ENCODE measurements at regions not wholly inside any gene's neighbourhood (a gene's known extent, or its start where the extent isn't known, plus 50 kb on each side); places are given as distances from the start of the nearest gene placed in this dataset.
"Not testable (repeated sequence)": the region's sequence is repeated elsewhere in the genome, so short reads cannot be mapped to it uniquely, and the experiment has no call there.

DNA sequence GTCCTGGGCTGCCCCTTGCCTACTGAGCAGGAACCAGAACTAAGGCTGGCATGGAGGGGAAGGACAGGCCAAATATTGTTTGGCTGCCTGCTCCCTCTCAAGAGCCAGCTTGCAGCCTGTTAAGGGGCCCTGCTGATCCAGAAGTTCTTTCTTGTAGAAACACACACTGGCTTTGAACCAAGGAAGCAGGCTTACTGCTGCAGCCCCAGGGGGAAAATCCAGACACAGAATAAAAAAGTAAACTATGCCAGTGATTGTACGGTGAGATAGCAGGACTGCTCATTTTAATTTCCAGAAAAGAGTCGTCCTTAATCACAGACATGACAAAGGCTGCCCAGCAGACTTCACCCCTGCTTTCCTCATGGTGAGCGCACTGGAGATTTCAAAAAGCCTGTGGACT lies 371.6 kb downstream of the ANAPC1 start:
- H3K9me3 ChIP-seq (ENCODE audit: low read length); H3K4me1 ChIP-seq (ENCODE audit: insufficient read depth, low read length); H3K4me3 ChIP-seq (ENCODE audit: low read length); H3K36me3 Mint-ChIP-seq; H3K27ac Mint-ChIP-seq; H3K27me3 Mint-ChIP-seq; H3K36me3 ChIP-seq (ENCODE audit: insufficient read depth, low read length); H3K9me3 Mint-ChIP-seq; POLR2A ChIA-PET; CTCF ChIA-PET; H3K27ac ChIP-seq (ENCODE audit: low read depth, low read length); DNase-seq; H3K27me3 ChIP-seq (ENCODE audit: insufficient read depth, low read length, poor library complexity, severe bottlenecking); H3K4me1 Mint-ChIP-seq; H3K4me3 Mint-ChIP-seq: not testable (repeated sequence)

DNA sequence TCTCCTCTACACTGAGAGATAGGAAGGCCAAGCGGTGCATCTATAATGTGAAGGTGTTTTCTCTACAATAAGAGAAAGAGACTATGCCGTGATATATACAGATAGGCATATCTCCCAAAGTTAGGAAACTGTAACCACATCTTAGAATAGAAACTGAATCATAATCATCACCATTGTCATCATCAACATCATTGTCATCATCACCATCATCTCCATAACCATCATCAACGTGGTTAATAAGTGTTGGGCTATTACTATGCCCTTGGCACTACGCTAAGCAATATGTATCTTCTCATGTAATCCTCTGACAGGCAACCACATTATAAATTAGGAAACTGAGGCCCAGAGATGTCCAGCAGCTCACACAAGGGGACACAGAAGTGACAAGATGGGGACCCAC lies 369.9 kb downstream of the ANAPC1 start:
- H3K9me3 Mint-ChIP-seq; H3K9me3 ChIP-seq (ENCODE audit: low read length); H3K4me3 ChIP-seq (ENCODE audit: low read length); H3K27me3 Mint-ChIP-seq; H3K27ac ChIP-seq (ENCODE audit: low read depth, low read length); H3K4me1 ChIP-seq (ENCODE audit: insufficient read depth, low read length); DNase-seq; H3K27ac Mint-ChIP-seq; H3K36me3 Mint-ChIP-seq; H3K36me3 ChIP-seq (ENCODE audit: insufficient read depth, low read length); H3K27me3 ChIP-seq (ENCODE audit: insufficient read depth, low read length, poor library complexity, severe bottlenecking); H3K4me3 Mint-ChIP-seq; POLR2A ChIA-PET; CTCF ChIA-PET; H3K4me1 Mint-ChIP-seq: not testable (repeated sequence)

DNA sequence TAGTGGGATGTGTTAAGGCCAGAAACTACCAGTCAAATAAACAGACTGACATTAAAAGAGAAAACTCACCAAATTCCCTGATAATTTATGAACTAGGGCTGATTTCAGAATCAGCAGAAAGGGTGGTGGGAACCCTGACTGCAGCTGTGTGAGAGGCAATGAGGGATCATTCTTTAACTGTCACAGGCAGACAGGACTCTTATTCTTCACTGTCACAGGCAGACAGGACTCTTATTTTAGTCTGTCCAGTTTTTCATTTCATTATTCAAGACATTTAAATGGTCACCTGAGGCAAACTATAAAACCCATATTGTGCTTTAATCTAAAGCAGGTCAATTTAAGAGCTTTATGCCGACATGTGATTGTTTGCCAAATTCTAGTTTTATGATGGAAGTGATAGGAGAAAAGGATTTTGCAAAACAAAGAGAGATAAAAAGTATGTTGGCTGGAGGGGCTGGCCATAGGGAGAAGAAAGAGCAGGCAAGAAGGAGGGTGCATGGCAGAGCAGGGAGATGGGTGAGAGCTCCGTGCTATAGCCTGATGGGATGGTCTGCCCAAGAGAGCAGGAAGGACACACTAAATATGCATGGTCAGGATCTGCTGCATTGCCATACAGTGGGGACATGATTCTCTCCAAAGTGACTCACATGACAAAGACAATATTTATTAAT lies 366.8 kb downstream of the ANAPC1 start:
- H3K9me3 Mint-ChIP-seq; H3K36me3 ChIP-seq (ENCODE audit: insufficient read depth, low read length); H3K27ac ChIP-seq (ENCODE audit: low read depth, low read length); H3K36me3 Mint-ChIP-seq; CTCF ChIA-PET; H3K4me3 ChIP-seq (ENCODE audit: low read length); H3K4me1 Mint-ChIP-seq; H3K4me1 ChIP-seq (ENCODE audit: insufficient read depth, low read length); POLR2A ChIA-PET; H3K27me3 ChIP-seq (ENCODE audit: insufficient read depth, low read length, poor library complexity, severe bottlenecking); DNase-seq; H3K9me3 ChIP-seq (ENCODE audit: low read length); H3K27ac Mint-ChIP-seq; H3K27me3 Mint-ChIP-seq; H3K4me3 Mint-ChIP-seq: not testable (repeated sequence)

DNA sequence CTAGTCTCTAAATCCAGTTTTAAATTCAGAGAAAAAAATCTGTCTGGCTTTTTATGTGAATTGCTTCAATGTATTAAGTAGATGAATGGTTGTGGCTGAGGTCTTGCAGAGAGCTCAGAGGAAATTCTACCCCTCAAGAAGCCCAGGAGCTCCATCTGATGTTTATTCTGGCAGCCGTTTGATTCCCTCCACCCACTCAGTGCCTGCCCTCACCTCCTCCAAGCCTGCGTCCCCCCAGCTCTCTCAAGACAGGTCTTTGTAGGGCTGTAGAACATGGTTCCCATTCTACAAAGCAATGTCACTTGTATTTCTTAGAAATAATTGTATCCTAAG lies 366.3 kb downstream of the ANAPC1 start:
- not testable (repeated sequence) for H3K36me3 ChIP-seq (ENCODE audit: insufficient read depth, low read length)

DNA sequence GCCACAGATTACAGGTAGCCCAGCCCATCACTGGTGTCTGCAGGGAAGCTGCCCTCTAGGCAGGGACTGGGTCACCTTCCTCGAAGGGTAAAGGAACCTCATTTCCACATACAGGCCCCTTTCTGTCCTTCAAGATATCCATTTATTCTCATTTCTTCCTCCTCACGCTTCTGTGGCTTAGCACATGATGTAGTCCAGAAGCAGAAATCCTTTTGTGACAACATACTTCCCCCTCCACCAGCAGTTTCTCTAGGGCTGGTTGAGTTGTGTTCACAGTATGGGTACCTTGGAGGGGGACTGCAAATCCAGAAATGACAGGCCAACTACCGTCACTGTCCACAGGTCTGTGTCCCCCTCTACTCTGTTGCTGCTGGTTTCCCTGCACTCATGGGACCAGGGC lies 364.9 kb downstream of the ANAPC1 start:
- CTCF ChIA-PET, result no interaction called here
- no peaks in the 10 kb centered on the region for H3K27me3 ChIP-seq (ENCODE audit: insufficient read depth, low read length, poor library complexity, severe bottlenecking)
- H3K27ac ChIP-seq (ENCODE audit: low read depth, low read length), result no peak overlapping the region
- no peaks in the 10 kb centered on the region for H3K9me3 Mint-ChIP-seq
- H3K9me3 ChIP-seq (ENCODE audit: low read length), result no peaks in the 10 kb centered on the region
- POLR2A ChIA-PET, result no interaction called here
- no peak overlapping the region for H3K27ac Mint-ChIP-seq
- peaks cover 0 to 3% of the 10 kb centered on the region in 2 donors for H3K27me3 Mint-ChIP-seq
- H3K4me1 Mint-ChIP-seq, result no peaks in the 10 kb centered on the region
- H3K4me1 ChIP-seq (ENCODE audit: insufficient read depth, low read length), result no peaks in the 10 kb centered on the region
- no peaks in the 10 kb centered on the region for H3K36me3 Mint-ChIP-seq
- no peak overlapping the region for H3K4me3 Mint-ChIP-seq
- H3K36me3 ChIP-seq (ENCODE audit: insufficient read depth, low read length), result no peaks in the 10 kb centered on the region
- no peak for DNase-seq
- H3K4me3 ChIP-seq (ENCODE audit: low read length), result no peak overlapping the region

More for the DNA sequence above, 366.3 kb downstream of the ANAPC1 start:
- POLR2A ChIA-PET; CTCF ChIA-PET; H3K27ac ChIP-seq (ENCODE audit: low read depth, low read length); H3K36me3 Mint-ChIP-seq; H3K4me3 Mint-ChIP-seq; H3K9me3 Mint-ChIP-seq; H3K27me3 Mint-ChIP-seq; H3K9me3 ChIP-seq (ENCODE audit: low read length); H3K4me3 ChIP-seq (ENCODE audit: low read length); H3K4me1 Mint-ChIP-seq; H3K27ac Mint-ChIP-seq; H3K4me1 ChIP-seq (ENCODE audit: insufficient read depth, low read length); H3K27me3 ChIP-seq (ENCODE audit: insufficient read depth, low read length, poor library complexity, severe bottlenecking); DNase-seq: not testable (repeated sequence)

DNA sequence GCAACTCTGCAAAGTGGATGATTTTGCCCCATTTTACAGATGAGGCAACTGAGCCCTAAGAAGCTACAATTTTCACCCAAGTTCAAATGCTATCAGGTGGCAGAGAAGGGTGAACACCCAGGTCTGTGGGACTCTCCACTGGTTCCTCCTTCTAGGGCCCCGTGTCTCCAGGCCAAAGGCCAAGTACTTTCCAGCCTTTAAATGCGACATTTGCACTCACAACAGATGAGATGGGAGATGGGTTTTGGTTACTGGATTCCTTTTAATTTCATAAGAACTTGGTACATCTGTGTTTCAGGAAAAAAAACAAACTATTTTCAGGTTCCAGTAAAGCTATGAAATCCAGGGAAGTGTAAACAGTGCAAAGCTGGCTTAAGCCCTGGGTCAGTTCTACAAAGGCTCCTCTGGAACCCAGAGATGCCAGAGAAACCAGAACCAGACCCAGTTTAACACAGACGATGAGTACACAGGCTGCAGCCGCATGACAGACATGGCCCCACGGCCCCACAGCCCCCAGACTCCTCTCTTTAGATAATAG lies 361.7 kb downstream of the ANAPC1 start:
- no peaks in the 10 kb centered on the region for H3K9me3 Mint-ChIP-seq
- H3K36me3 ChIP-seq (ENCODE audit: insufficient read depth, low read length), result no peaks in the 10 kb centered on the region
- ChIA-PET CTCF (no interaction called here), POLR2A (no interaction called here)
- no peak overlapping the region for H3K27ac Mint-ChIP-seq
- H3K27me3 Mint-ChIP-seq, result peaks cover 0 to 3% of the 10 kb centered on the region in 2 donors
- H3K27me3 ChIP-seq (ENCODE audit: insufficient read depth, low read length, poor library complexity, severe bottlenecking), result no peaks in the 10 kb centered on the region
- no peaks in the 10 kb centered on the region for H3K4me1 Mint-ChIP-seq
- H3K9me3 ChIP-seq (ENCODE audit: low read length), result no peaks in the 10 kb centered on the region
- H3K36me3 Mint-ChIP-seq, result no peaks in the 10 kb centered on the region
- no peak for DNase-seq
- no peaks in the 10 kb centered on the region for H3K4me1 ChIP-seq (ENCODE audit: insufficient read depth, low read length)
- H3K4me3 ChIP-seq (ENCODE audit: low read length), result no peak overlapping the region
- H3K27ac ChIP-seq (ENCODE audit: low read depth, low read length), result no peak overlapping the region
- no peak overlapping the region for H3K4me3 Mint-ChIP-seq

DNA sequence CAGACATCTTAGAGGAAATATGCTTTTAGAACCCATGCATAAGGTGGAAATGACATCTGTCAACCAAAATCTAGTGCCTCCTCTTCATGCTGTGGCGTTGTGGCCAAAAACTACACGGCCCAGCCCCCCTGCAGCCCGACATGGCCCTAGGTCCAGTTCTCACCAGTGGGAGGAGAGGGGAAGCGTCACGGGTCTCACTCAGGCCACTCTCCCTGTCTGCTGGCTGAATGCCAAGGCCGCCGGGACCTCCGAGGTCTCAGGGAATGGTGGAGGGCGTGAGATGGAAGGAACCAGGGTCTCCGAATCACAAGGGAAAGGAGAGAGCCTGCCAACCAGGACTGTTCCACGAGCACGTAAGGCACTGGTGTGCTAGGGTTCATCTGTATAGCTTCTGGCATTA lies 361.0 kb downstream of the ANAPC1 start:
- no peak overlapping the region for H3K4me3 ChIP-seq (ENCODE audit: low read length)
- H3K36me3 ChIP-seq (ENCODE audit: insufficient read depth, low read length), result no peaks in the 10 kb centered on the region
- Mint-ChIP-seq H3K36me3 (no peaks in the 10 kb centered on the region), H3K4me1 (no peaks in the 10 kb centered on the region), H3K27me3 (peaks cover 1 to 3% of the 10 kb centered on the region in 2 donors), H3K9me3 (no peaks in the 10 kb centered on the region), H3K27ac (peak overlapping the region in 1 of 8 donors; percentile 51), H3K4me3 (no peak overlapping the region)
- no peaks in the 10 kb centered on the region for H3K27me3 ChIP-seq (ENCODE audit: insufficient read depth, low read length, poor library complexity, severe bottlenecking)
- CTCF ChIA-PET, result no interaction called here
- POLR2A ChIA-PET, result no interaction called here
- no peaks in the 10 kb centered on the region for H3K4me1 ChIP-seq (ENCODE audit: insufficient read depth, low read length)
- H3K27ac ChIP-seq (ENCODE audit: low read depth, low read length), result no peak overlapping the region
- no peak for DNase-seq
- H3K9me3 ChIP-seq (ENCODE audit: low read length), result no peaks in the 10 kb centered on the region

DNA sequence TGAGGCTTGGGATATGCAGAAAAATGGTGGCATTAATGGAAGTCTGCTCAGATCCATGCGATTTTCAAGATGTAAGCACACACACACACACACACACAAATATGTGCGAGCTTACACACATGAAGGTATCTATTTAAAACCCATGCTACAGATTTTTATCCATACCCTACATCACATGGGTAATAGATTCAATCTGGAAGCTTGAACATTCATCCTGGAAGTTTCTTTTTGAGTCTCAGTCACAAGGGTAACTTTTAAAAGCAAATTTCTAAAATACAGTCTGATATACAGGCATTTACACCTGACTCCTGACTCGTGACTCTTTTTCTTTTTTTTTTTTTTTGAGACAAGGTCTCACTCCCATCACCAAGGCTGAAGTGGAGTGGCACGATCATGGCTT lies 359.0 kb downstream of the ANAPC1 start:
- H3K4me1 ChIP-seq (ENCODE audit: insufficient read depth, low read length); H3K36me3 ChIP-seq (ENCODE audit: insufficient read depth, low read length); H3K36me3 Mint-ChIP-seq; DNase-seq; H3K27ac ChIP-seq (ENCODE audit: low read depth, low read length); H3K27me3 Mint-ChIP-seq; POLR2A ChIA-PET; H3K27ac Mint-ChIP-seq; H3K9me3 Mint-ChIP-seq; H3K9me3 ChIP-seq (ENCODE audit: low read length); H3K4me3 ChIP-seq (ENCODE audit: low read length); H3K4me1 Mint-ChIP-seq; H3K27me3 ChIP-seq (ENCODE audit: insufficient read depth, low read length, poor library complexity, severe bottlenecking); CTCF ChIA-PET; H3K4me3 Mint-ChIP-seq: not testable (repeated sequence)

DNA sequence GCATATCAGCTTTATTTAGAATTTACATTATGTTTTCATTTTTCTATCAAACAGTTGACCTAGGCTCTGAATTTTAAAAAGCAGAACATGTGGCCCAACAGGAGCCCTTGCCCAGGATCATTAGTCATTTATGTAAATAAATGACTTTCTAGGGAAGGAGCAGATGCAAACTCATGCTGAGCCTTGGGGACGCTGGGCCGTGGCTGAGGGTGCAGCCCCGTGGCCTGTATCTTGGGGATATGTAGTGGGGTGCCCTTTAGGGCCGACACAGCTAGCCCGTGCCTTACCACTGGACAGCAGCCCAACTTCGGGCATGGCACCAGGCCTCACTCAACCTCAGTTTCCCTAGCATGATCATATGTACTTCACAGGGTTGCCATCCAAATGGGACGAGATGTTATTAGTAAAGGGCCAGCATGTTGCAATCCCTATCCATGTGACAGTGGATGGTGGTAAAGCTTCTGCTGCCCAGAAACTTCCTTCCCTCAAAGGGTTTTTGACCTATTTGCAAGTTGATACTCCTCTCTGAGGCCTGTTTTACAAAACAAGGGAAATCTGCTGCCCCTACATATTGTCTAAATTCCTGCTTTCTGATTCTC lies 357.9 kb downstream of the ANAPC1 start:
- H3K4me3 Mint-ChIP-seq; POLR2A ChIA-PET; H3K4me1 ChIP-seq (ENCODE audit: insufficient read depth, low read length); H3K4me1 Mint-ChIP-seq; H3K27me3 Mint-ChIP-seq; H3K36me3 ChIP-seq (ENCODE audit: insufficient read depth, low read length); H3K27me3 ChIP-seq (ENCODE audit: insufficient read depth, low read length, poor library complexity, severe bottlenecking); H3K36me3 Mint-ChIP-seq; H3K27ac ChIP-seq (ENCODE audit: low read depth, low read length); H3K9me3 ChIP-seq (ENCODE audit: low read length); H3K9me3 Mint-ChIP-seq; CTCF ChIA-PET; H3K4me3 ChIP-seq (ENCODE audit: low read length); DNase-seq; H3K27ac Mint-ChIP-seq: not testable (repeated sequence)

Data from CD8-positive, alpha-beta memory T cell (primary cell).